ENCODE measurements at regions not wholly inside any gene's neighbourhood (a gene's known extent, or its start where the extent isn't known, plus 50 kb on each side); places are given as distances from the start of the nearest gene placed in this dataset.

GRCh38 chr16:31713945-31714902 is 159.4 kb upstream of the ZNF267 start (continued):
- TF ChIP-seq SIN3A (conservative IDR thresholded peaks at IDR 0.05 in 1 of 2, IDR thresholded peaks at IDR 0.05 in 1 of 2; ENCODE audit: low read depth in 1 of 2, low read length in 2 of 2) (0 out of 4 replicates have a peak, but pooled peaks of 1 of the 2 experiments have one; percentile 31), ZNF274 (IDR thresholded peaks at IDR 0.05; ENCODE audit: borderline replicate concordance, extremely low read depth, low read length) (no peak), YY1 (IDR thresholded peaks at IDR 0.05; ENCODE audit: low read depth, low read length) (peak; percentile 74; the same call in 1 of the 2 replicates)
